ENCODE measurements at regions not wholly inside any gene's neighbourhood (a gene's known extent, or its start where the extent isn't known, plus 50 kb on each side); places are given as distances from the start of the nearest gene placed in this dataset.

DNA sequence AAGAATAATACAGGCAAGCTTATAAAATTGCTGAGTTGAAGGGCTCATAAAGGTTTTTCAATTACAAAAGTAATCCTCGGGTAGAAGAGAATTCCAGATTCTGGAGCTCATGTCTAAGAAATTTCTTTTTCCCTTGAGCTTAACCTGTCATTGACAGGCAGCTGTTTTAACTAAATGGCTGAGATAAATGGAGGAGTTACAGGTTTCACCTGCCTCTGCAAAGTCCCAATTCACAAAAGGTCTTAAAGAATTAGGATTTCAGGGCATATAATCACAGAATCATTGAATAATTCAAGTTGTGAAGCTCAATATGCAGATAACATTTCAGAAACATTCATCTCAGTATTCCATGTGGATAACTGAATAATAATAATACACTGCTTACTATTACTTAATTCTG, 660.1 kb upstream of the NRSN1 start:
- no peaks in the 10 kb centered on the region for H3K9me2 ChIP-seq (ENCODE audit: insufficient read depth)
- no peaks in the 10 kb centered on the region for H3K27me3 ChIP-seq (ENCODE audit: insufficient read depth, low read length)
- ChIA-PET POLR2A (no interaction called here), CTCF (no interaction called here), RAD21 (ENCODE audit: low non-redundant PET in 1 of 2, low total read pairs in 2 of 2, uncharacterized antibody in 2 of 2, unreplicated experiment in 2 of 2) (no interaction called here)
- H3K4me1 ChIP-seq (ENCODE audit: control insufficient read depth in 1 of 2, insufficient read depth in 2 of 2, low read length in 2 of 2), result no peaks in the 10 kb centered on the region
- H3K4me2 ChIP-seq (ENCODE audit: low read length), result no peak overlapping the region
- ATAC-seq (no peak), DNase-seq (ENCODE audit: low read depth, low spot score) (no peak)
- no peak overlapping the region for H3K9ac ChIP-seq (ENCODE audit: low read length)
- no peaks in the 10 kb centered on the region for H4K20me1 ChIP-seq (ENCODE audit: insufficient read depth)
- intact Hi-C loops (cut with micrococcal nuclease), result no loop called here
- no peak overlapping the region for H3K27ac ChIP-seq (ENCODE audit: low read depth, low read length)
- peaks cover 0 to 3% of the 10 kb centered on the region in 2 experiments; a peak in 2 of 4 replicates for H3K9me3 ChIP-seq (ENCODE audit: control insufficient read depth in 1 of 2, insufficient read depth in 1 of 2, low read depth in 1 of 2, low read length in 2 of 2)
- TF ChIP-seq REST (IDR thresholded peaks at IDR 0.05; ENCODE audit: low read depth), result no peak
- TF ChIP-seq SIN3A (IDR thresholded peaks at IDR 0.05; ENCODE audit: low read depth), result no peak
- TF ChIP-seq YY1 (IDR thresholded peaks at IDR 0.05; ENCODE audit: extremely low read depth, insufficient replicate concordance, low read depth, low read length), result no peak
- no peak overlapping the region for H3K4me3 ChIP-seq (replicated peaks in 1 of 2; ENCODE audit: low read depth in 1 of 2, low read length in 2 of 2)
- BruUV-seq (replicated peaks), result no TSS peak
- no peak overlapping the region for H2AFZ ChIP-seq (ENCODE audit: low read depth, low read length, poor library complexity, severe bottlenecking)
- H3K79me2 ChIP-seq (ENCODE audit: insufficient read depth, low read length), result no peaks in the 10 kb centered on the region
- no peaks in the 10 kb centered on the region for H3K36me3 ChIP-seq (ENCODE audit: control insufficient read depth in 1 of 2, insufficient read depth in 2 of 2, low read length in 2 of 2)

DNA sequence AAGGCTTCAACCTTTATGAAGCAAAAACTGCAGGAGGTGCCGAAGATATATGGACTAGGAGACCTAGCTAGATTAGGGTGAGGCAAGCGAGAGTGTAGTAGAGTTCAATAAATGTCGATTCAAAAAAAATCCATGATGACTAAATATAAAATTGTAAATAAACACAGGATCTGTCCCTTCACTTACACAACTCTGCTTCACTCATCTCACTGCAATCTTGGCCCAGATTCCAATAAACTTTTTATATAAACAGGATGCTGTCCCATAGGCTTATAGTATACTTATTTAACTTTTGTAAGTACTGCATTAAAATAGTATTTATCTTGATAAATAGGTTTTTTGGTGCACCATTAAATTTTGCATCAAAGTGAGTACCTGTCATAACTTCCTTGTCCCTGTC, 648.4 kb upstream of the NRSN1 start:
- H3K4me2 ChIP-seq (ENCODE audit: low read length), result no peak overlapping the region
- TF ChIP-seq JUND (IDR thresholded peaks at IDR 0.05) (no peak), REST (IDR thresholded peaks at IDR 0.05; ENCODE audit: low read depth) (no peak), SIN3A (IDR thresholded peaks at IDR 0.05; ENCODE audit: low read depth) (no peak), CEBPB (IDR thresholded peaks at IDR 0.05; ENCODE audit: low read depth) (no peak)
- H3K27me3 ChIP-seq (ENCODE audit: insufficient read depth, low read length), result no peaks in the 10 kb centered on the region
- CTCF ChIA-PET, result no interaction called here
- no peak overlapping the region for H3K27ac ChIP-seq (ENCODE audit: low read depth, low read length)
- POLR2A ChIA-PET, result no interaction called here
- no peak overlapping the region for H2AFZ ChIP-seq (ENCODE audit: low read depth, low read length, poor library complexity, severe bottlenecking)
- H3K4me3 ChIP-seq (replicated peaks in 1 of 2; ENCODE audit: low read depth in 1 of 2, low read length in 2 of 2), result no peak overlapping the region
- ATAC-seq (no peak), DNase-seq (ENCODE audit: low read depth, low spot score) (no peak)
- H3K36me3 ChIP-seq (ENCODE audit: control insufficient read depth in 1 of 2, insufficient read depth in 2 of 2, low read length in 2 of 2), result no peaks in the 10 kb centered on the region
- H3K79me2 ChIP-seq (ENCODE audit: insufficient read depth, low read length), result no peaks in the 10 kb centered on the region
- RAD21 ChIA-PET (ENCODE audit: low non-redundant PET in 1 of 2, low total read pairs in 2 of 2, uncharacterized antibody in 2 of 2, unreplicated experiment in 2 of 2), result no interaction called here
- intact Hi-C loops (cut with micrococcal nuclease), result no loop called here
- no TSS peak for BruUV-seq (replicated peaks)
- no peaks in the 10 kb centered on the region for H3K9me2 ChIP-seq (ENCODE audit: insufficient read depth)
- H3K9ac ChIP-seq (ENCODE audit: low read length), result no peak overlapping the region
- H4K20me1 ChIP-seq (ENCODE audit: insufficient read depth), result no peaks in the 10 kb centered on the region
- peaks cover 0 to 9% of the 10 kb centered on the region in 2 experiments; a peak in 1 of 4 replicates for H3K9me3 ChIP-seq (ENCODE audit: control insufficient read depth in 1 of 2, insufficient read depth in 1 of 2, low read depth in 1 of 2, low read length in 2 of 2)
- H3K4me1 ChIP-seq (ENCODE audit: control insufficient read depth in 1 of 2, insufficient read depth in 2 of 2, low read length in 2 of 2), result no peaks in the 10 kb centered on the region
